ENCODE measurements at regions not wholly inside any gene's neighbourhood (a gene's known extent, or its start where the extent isn't known, plus 50 kb on each side); places are given as distances from the start of the nearest gene placed in this dataset.

GRCh38 chr15:46815765-46816164, 901.5 kb upstream of the SEMA6D start (continued):
- TF ChIP-seq MAX (CRISPR knock-in tag; IDR thresholded peaks at IDR 0.05) = no peak
- no peak for TF ChIP-seq TEAD4 (CRISPR knock-in tag; IDR thresholded peaks at IDR 0.05)
- no peak for TF ChIP-seq ZNF512 (CRISPR knock-in tag; IDR thresholded peaks at IDR 0.05; ENCODE audit: borderline replicate concordance)
- TF ChIP-seq CDX4 (CRISPR knock-in tag; IDR thresholded peaks at IDR 0.05; ENCODE audit: borderline replicate concordance) = no peak
- no peak for TF ChIP-seq AR (CRISPR knock-in tag; IDR thresholded peaks at IDR 0.05)
- no peak for TF ChIP-seq EMX1 (CRISPR knock-in tag; IDR thresholded peaks at IDR 0.05)

- DNase-seq (ENCODE audit: low spot score) = no peak
- no peak for TF ChIP-seq FOXJ3 (CRISPR knock-in tag; IDR thresholded peaks at IDR 0.05; ENCODE audit: borderline replicate concordance)
- TF ChIP-seq ARID4B (CRISPR knock-in tag; IDR thresholded peaks at IDR 0.05; ENCODE audit: borderline replicate concordance) = no peak
- no peak for TF ChIP-seq ZNF232 (CRISPR knock-in tag; IDR thresholded peaks at IDR 0.05)
- no peak for TF ChIP-seq CBFB (CRISPR knock-in tag; IDR thresholded peaks at IDR 0.05; ENCODE audit: low read depth)
- ATAC-seq = no peak
- Mint-ChIP-seq H3K27me3 (ENCODE audit: low read depth) (no peaks in the 10 kb centered on the region), H3K27ac (no peak overlapping the region), H3K4me3 (no peak overlapping the region), H3K9me3 (peaks cover 30% of the 10 kb centered on the region), H3K4me1 (no peaks in the 10 kb centered on the region), H3K36me3 (peaks cover 19% of the 10 kb centered on the region)
- POLR2A ChIA-PET = no interaction called here
- CTCF ChIA-PET = no interaction called here
Observed at GRCh38 chr15:46848704-46849103, 868.6 kb upstream of the SEMA6D start.

- no peaks in the 10 kb centered on the region for H3K27me3 Mint-ChIP-seq (ENCODE audit: low read depth)
- H3K9me3 Mint-ChIP-seq = no peaks in the 10 kb centered on the region
- no peak for DNase-seq (ENCODE audit: low spot score)
- POLR2A ChIA-PET = no interaction called here
- H3K27ac Mint-ChIP-seq = no peak overlapping the region
- no peak for ATAC-seq
- peaks cover 19% of the 10 kb centered on the region for H3K4me1 Mint-ChIP-seq
- no peak overlapping the region for H3K4me3 Mint-ChIP-seq
- CTCF ChIA-PET = interaction anchor here (0.7 kb wide), 1 partner anchor 542 kb away, joined by 3 read pairs; no protein-coding TSS in a partner anchor
- H3K36me3 Mint-ChIP-seq = no peaks in the 10 kb centered on the region
- TF ChIP-seq SP1 (CRISPR knock-in tag; conservative IDR thresholded peaks at IDR 0.05) = no peak
- TF ChIP-seq ZNF423 (CRISPR knock-in tag; IDR thresholded peaks at IDR 0.05) = no peak
- no peak for TF ChIP-seq AR (CRISPR knock-in tag; IDR thresholded peaks at IDR 0.05)
- TF ChIP-seq ZMAT4 (CRISPR knock-in tag; IDR thresholded peaks at IDR 0.05) = no peak
- TF ChIP-seq ZNF281 (CRISPR knock-in tag; IDR thresholded peaks at IDR 0.05) = no peak
- TF ChIP-seq HMGXB4 (CRISPR knock-in tag; IDR thresholded peaks at IDR 0.05) = no peak
Observed at GRCh38 chr15:46853600-46853999, 863.7 kb upstream of the SEMA6D start.

All from WTC11 (cell line).